OCI-LY7 (cell line): ENCODE measurements at regions not wholly inside any gene's neighbourhood (a gene's known extent, or its start where the extent isn't known, plus 50 kb on each side); places are given as distances from the start of the nearest gene placed in this dataset.

Source experiments
- BruUV-seq: library from RNA; stranded (reverse); fragments of 400-500 nt; replicated peaks from 2 replicates; lab custom pipeline; 2021; lab: Mats Ljungman, UMichigan
- CTCF ChIA-PET: fragments of 300-600 bp; sonication (Branson Sonifier 250); formaldehyde crosslinking; loops from one replicate; lab custom pipeline; 2022; ENCODE audit warnings: antibody characterized with exemption; ENCODE audit not compliant: unreplicated experiment; lab: Charles Lee
- POLR2A ChIA-PET: fragments of 300-600 bp; sonication (Branson Sonifier 250); formaldehyde crosslinking; loops from one replicate; lab custom pipeline; 2022; ENCODE audit warnings: antibody characterized with exemption; lab: Charles Lee
- DNase-seq: peaks from one replicate; pipeline ENCODE4 v3.0.0-alpha.2; 2015; ENCODE audit warnings: low spot score
- H2AFZ ChIP-seq: fragments of 200-600 bp; sonication (generic), shearing (Covaris generic); 2 replicates; pipeline ENCODE4 v1.6.1; 2014; ENCODE audit warnings: mild to moderate bottlenecking, antibody characterized with exemption, low read length, moderate library complexity
- H3K27ac ChIP-seq: fragments of 200-600 bp; sonication (generic); 2 replicates; pipeline ENCODE4 v1.5.1; 2014; ENCODE audit warnings: mixed run types, low read depth, mild to moderate bottlenecking, moderate library complexity, low read length, inconsistent platforms; ENCODE audit not compliant: poor library complexity, severe bottlenecking
- H3K36me3 ChIP-seq: fragments of 200-600 bp; sonication (generic); 2 replicates; pipeline ENCODE4 v1.6.1; 2014; ENCODE audit warnings: mild to moderate bottlenecking, antibody characterized with exemption, low read length, moderate library complexity, mixed read lengths; ENCODE audit not compliant: insufficient read depth
- H3K4me1 ChIP-seq: fragments of 200-600 bp; sonication (generic); 2 replicates; pipeline ENCODE4 v1.5.1; 2014; ENCODE audit warnings: mild to moderate bottlenecking, low read length; ENCODE audit not compliant: insufficient read depth, poor library complexity, severe bottlenecking
- H3K4me2 ChIP-seq: fragments of 200-600 bp; sonication (generic); 2 replicates; pipeline ENCODE4 v1.6.1; 2014; ENCODE audit warnings: mild to moderate bottlenecking, low read length
- H3K4me3 ChIP-seq: fragments of 200-600 bp; sonication (generic); 2 replicates; pipeline ENCODE4 v1.5.1; 2014; ENCODE audit warnings: mild to moderate bottlenecking, low read depth, low read length; ENCODE audit not compliant: poor library complexity, severe bottlenecking
- H3K79me2 ChIP-seq: fragments of 200-600 bp; sonication (generic); 2 replicates; pipeline ENCODE4 v1.6.1; 2016; ENCODE audit warnings: low read depth, mild to moderate bottlenecking, low read length, moderate library complexity, mixed read lengths; ENCODE audit not compliant: insufficient read depth
- H3K9me2 ChIP-seq: fragments of 200-600 bp; sonication (generic); 2 replicates; pipeline ENCODE4 v1.6.1; 2016; ENCODE audit warnings: mild to moderate bottlenecking, low read length, mixed read lengths; ENCODE audit not compliant: insufficient read depth
- H3K9me3 ChIP-seq: fragments of 200-600 bp; sonication (generic); 2 replicates; pipeline ENCODE4 v1.6.1; 2014; ENCODE audit warnings: mild to moderate bottlenecking, mixed run types, low read length, mixed read lengths
- H4K20me1 ChIP-seq: fragments of 200-600 bp; sonication (generic); 2 replicates; pipeline ENCODE4 v1.6.1; 2014; ENCODE audit warnings: mild to moderate bottlenecking, antibody characterized with exemption, low read length, moderate library complexity, mixed read lengths; ENCODE audit not compliant: insufficient read depth
- EZH2phosphoT487 ChIP-seq: fragments of 200-600 bp; sonication (generic); IDR thresholded peaks from 2 replicates; pipeline ENCODE4 v1.6.1; 2018; ENCODE audit warnings: low read depth, borderline replicate concordance, mild to moderate bottlenecking, mixed run types, antibody characterized with exemption, low read length, moderate library complexity, mixed read lengths
- intact Hi-C: fragments of 100-400 bp; cut with micrococcal nuclease; formaldehyde crosslinking; loops from one replicate; pipeline ENCODE4 v1.10.0; 2022; ENCODE audit not compliant: unreplicated experiment
- TF ChIP-seq, protein P1 (sequence below): fragments of 200-600 bp; sonication (generic); conservative IDR thresholded peaks from 2 replicates; pipeline ENCODE4 v1.5.1; 2014; ENCODE audit warnings: mild to moderate bottlenecking, antibody characterized with exemption, low read length, moderate library complexity, mixed read lengths

DNA sequence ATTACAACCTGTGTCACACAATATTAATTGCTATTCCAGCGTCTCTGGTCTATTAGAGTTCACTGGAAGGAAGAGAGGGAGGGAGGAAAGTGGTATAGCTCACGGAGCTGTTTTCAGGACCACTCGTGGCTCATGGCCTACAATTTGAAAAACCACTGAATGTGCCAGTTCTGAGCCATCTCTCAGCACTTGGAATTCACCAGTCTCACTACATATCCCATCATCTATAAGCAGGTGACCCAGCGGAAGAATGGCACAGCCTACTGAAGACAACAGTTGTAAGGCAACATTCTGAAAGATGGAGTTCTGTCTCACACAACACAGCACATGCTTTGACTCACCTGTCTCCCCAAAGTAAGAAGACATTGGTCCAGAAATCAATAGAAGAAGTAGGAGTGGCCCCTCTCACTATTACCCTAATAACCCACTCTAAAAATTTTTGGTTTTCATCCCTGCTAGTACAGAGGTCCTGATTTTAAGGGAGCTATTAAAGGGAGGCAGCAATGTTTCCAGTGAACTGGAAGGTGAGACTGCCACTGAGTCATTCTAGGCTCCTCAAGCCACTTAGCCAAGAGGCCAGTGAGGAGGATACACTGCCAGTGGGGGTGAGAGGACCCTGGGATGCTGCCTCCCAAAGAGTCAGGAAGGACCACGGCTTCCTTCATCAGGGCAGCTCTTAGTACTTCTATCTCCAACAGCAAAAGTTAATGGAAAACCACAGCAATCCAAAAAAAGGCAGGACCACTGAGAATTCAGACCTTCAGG lies 50.0 kb upstream of the DOCK9 start:
- ChIA-PET POLR2A (interaction anchor here (1.8 kb wide), 1 partner anchor 10 kb away, joined by 4 read pairs; no protein-coding TSS in a partner anchor), CTCF (no interaction called here)
- BruUV-seq = no TSS peak

DNA sequence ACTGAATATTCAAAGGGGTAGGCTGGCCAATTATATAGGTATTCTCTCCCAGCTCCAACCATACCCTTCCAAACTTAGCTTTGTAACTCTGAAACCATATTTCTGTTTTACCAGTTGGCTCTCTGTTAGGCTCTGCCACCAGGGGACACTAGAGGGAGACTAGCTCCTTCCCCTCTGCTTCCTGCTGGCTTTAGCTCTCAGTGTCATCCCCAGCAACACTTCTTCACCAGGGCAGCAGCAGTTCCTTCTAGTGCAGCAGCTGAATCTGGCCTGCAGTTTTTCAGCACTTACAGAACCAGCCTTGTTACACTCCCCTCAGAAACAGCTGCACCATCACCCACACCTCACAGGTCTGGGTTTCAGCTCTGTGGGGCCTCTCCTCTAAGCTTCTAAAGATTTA lies 51.0 kb upstream of the DOCK9 start:
- Histone ChIP-seq H3K9me2 (no peaks in the 10 kb centered on the region), H3K4me2 (no peak overlapping the region), H3K36me3 (no peaks in the 10 kb centered on the region; the same call in 1 of the 2 replicates), H3K9me3 (no peaks in the 10 kb centered on the region; the same call in 1 of the 2 replicates), H3K4me1 (no peaks in the 10 kb centered on the region), H3K79me2 (no peaks in the 10 kb centered on the region), H4K20me1 (no peaks in the 10 kb centered on the region), H3K27ac (no peak overlapping the region), H3K4me3 (no peak overlapping the region), H2AFZ (no peak overlapping the region)
- intact Hi-C loops = no loop called here
- peak; percentile 45 for DNase-seq
- POLR2A ChIA-PET = interaction anchor here (0.5 to 1.8 kb wide), 4 partner anchors 9 to 116 kb away, joined by 3 to 11 read pairs (median 4); no protein-coding TSS in a partner anchor
- BruUV-seq = no TSS peak
- CTCF ChIA-PET = no interaction called here
- TF ChIP-seq, protein P1, sequence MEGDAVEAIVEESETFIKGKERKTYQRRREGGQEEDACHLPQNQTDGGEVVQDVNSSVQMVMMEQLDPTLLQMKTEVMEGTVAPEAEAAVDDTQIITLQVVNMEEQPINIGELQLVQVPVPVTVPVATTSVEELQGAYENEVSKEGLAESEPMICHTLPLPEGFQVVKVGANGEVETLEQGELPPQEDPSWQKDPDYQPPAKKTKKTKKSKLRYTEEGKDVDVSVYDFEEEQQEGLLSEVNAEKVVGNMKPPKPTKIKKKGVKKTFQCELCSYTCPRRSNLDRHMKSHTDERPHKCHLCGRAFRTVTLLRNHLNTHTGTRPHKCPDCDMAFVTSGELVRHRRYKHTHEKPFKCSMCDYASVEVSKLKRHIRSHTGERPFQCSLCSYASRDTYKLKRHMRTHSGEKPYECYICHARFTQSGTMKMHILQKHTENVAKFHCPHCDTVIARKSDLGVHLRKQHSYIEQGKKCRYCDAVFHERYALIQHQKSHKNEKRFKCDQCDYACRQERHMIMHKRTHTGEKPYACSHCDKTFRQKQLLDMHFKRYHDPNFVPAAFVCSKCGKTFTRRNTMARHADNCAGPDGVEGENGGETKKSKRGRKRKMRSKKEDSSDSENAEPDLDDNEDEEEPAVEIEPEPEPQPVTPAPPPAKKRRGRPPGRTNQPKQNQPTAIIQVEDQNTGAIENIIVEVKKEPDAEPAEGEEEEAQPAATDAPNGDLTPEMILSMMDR = peak; percentile 69
- no peak for TF ChIP-seq EZH2phosphoT487

More for the DNA sequence above, 50.0 kb upstream of the DOCK9 start:
- Histone ChIP-seq H3K36me3 (no peaks in the 10 kb centered on the region; the same call in 1 of the 2 replicates), H3K4me3 (no peak overlapping the region), H3K27ac (no peak overlapping the region), H4K20me1 (no peaks in the 10 kb centered on the region), H3K4me1 (no peaks in the 10 kb centered on the region), H3K4me2 (no peak overlapping the region), H3K79me2 (no peaks in the 10 kb centered on the region), H3K9me3 (no peaks in the 10 kb centered on the region; the same call in 1 of the 2 replicates), H2AFZ (no peak overlapping the region), H3K9me2 (no peaks in the 10 kb centered on the region)
- DNase-seq = no peak
- intact Hi-C loops = no loop called here
- TF ChIP-seq, protein P1 = no peak
- TF ChIP-seq EZH2phosphoT487 = no peak

DNA sequence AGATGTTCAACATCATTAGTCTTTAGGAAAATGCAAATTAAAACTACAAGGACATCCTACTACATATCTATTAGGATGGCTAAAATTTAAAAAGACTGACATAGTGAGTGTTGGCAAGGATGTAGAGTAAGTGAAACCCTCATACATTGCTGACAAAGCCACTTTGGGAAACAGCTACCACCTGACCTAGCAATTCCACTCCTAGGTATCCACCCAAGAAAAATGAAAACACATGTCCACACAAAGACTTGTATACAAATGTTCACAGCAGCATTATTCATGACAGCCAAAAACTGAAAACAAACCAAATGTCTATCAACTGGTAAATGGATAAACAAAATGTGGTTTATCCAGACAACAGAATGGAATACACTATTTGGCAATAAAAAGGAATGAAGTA lies 51.7 kb upstream of the DOCK9 start:
- TF ChIP-seq, protein P1 = no peak
- no peak for TF ChIP-seq EZH2phosphoT487
- no peak overlapping the region for H3K4me3 ChIP-seq
- no peak overlapping the region for H3K27ac ChIP-seq
- POLR2A ChIA-PET = interaction anchor here (1.8 kb wide), 1 partner anchor 12 kb away, joined by 4 read pairs; no protein-coding TSS in a partner anchor
- no peak overlapping the region for H3K4me2 ChIP-seq
- H3K36me3 ChIP-seq = no peaks in the 10 kb centered on the region; the same call in 1 of the 2 replicates
- no TSS peak for BruUV-seq
- H3K79me2 ChIP-seq = no peaks in the 10 kb centered on the region
- no peaks in the 10 kb centered on the region for H4K20me1 ChIP-seq
- intact Hi-C loops = no loop called here
- H3K9me2 ChIP-seq = no peaks in the 10 kb centered on the region
- no peak overlapping the region for H2AFZ ChIP-seq
- H3K9me3 ChIP-seq = no peaks in the 10 kb centered on the region; the same call in 1 of the 2 replicates
- CTCF ChIA-PET = no interaction called here
- H3K4me1 ChIP-seq = no peaks in the 10 kb centered on the region
- no peak for DNase-seq
